ENCODE measurements at regions not wholly inside any gene's neighbourhood (a gene's known extent, or its start where the extent isn't known, plus 50 kb on each side); places are given as distances from the start of the nearest gene placed in this dataset.

GRCh38 chr6:157768863-157769551, 54.0 kb upstream of the SNX9 start:
- intact Hi-C loops (cut with micrococcal nuclease) = loop anchor here (10.0 kb wide), 1 partner anchor 1086 kb away; no protein-coding TSS in a partner anchor

GRCh38 chr6:157769776-157770426, 53.1 kb upstream of the SNX9 start:
- intact Hi-C loops (cut with micrococcal nuclease) = loop anchor here (10.0 kb wide), 1 partner anchor 1085 kb away; no protein-coding TSS in a partner anchor

- intact Hi-C loops (cut with micrococcal nuclease) = no loop called here
Measured at GRCh38 chr6:157770946-157771345, 52.1 kb upstream of the SNX9 start.

- intact Hi-C loops (cut with micrococcal nuclease) = no loop called here
Measured at GRCh38 chr6:157772820-157773219, 50.2 kb upstream of the SNX9 start.
